ENCODE measurements at regions not wholly inside any gene's neighbourhood (a gene's known extent, or its start where the extent isn't known, plus 50 kb on each side); places are given as distances from the start of the nearest gene placed in this dataset.

DNA sequence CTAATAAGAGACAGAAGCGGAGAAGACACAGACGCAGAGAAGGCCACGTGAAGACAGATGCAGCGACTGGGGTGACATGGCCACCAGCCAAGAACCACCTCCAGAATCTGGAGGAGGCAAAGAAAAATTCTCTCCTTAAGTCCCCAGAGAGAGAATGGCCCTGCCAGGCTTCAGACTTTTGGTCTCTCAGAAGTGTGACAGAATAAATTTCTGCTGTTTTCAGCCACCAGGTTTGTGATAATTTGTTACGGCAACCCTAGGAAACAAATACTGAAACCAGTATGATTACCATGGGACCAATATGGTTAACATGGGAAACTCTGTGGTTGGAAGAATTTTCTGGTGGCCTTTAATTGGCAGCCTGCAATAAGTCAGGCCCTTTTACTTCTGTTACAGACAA is 63.9 kb upstream of the DOCK9 start:
- no peak for DNase-seq (ENCODE audit: low spot score)
- TF ChIP-seq, protein P1, sequence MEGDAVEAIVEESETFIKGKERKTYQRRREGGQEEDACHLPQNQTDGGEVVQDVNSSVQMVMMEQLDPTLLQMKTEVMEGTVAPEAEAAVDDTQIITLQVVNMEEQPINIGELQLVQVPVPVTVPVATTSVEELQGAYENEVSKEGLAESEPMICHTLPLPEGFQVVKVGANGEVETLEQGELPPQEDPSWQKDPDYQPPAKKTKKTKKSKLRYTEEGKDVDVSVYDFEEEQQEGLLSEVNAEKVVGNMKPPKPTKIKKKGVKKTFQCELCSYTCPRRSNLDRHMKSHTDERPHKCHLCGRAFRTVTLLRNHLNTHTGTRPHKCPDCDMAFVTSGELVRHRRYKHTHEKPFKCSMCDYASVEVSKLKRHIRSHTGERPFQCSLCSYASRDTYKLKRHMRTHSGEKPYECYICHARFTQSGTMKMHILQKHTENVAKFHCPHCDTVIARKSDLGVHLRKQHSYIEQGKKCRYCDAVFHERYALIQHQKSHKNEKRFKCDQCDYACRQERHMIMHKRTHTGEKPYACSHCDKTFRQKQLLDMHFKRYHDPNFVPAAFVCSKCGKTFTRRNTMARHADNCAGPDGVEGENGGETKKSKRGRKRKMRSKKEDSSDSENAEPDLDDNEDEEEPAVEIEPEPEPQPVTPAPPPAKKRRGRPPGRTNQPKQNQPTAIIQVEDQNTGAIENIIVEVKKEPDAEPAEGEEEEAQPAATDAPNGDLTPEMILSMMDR (IDR thresholded peaks at IDR 0.05; ENCODE audit: borderline replicate concordance, control extremely low read depth, extremely low read depth, insufficient read depth, missing control alignments): no peak
- in situ Hi-C loops (cut with MboI; ENCODE audit: low sequenced_read_pairs, unreplicated experiment): no loop called here

DNA sequence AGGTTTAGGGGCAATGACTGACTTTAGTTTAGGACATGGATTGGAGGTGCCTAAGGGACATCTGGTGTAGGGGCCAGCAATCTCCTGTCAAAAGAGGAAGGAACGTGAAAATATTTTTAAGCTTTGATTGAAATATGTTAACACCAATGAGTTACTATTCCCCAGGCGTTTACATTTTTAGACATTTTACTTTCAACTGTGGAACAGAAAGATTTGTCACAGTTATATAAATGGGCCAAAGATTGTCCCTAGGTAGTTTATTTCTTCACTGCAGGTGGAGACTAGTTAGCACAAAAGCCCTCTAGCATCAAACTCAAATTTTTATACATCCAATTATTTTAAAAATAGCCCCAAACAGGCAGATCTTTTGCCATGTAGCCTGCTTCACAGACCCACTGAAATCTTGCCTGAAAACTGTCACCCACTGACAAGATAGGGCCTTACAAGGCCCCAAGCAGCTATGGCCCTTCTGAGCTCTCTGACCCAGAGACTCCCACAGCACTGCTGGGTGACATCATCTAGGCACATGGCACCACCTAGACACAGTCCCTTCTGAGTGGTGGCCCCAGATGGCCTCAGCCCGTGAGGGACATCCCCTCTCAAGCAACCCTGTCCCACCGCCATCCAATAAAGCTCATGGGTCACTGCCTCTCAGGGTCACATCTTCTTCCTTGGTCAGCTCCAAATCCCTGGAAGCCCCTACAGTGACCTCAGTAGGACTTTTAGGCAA is 64.8 kb upstream of the DOCK9 start:
- in situ Hi-C loops (cut with MboI; ENCODE audit: low sequenced_read_pairs, unreplicated experiment): no loop called here
- TF ChIP-seq, protein P1 (IDR thresholded peaks at IDR 0.05; ENCODE audit: borderline replicate concordance, control extremely low read depth, extremely low read depth, insufficient read depth, missing control alignments): no peak

DNA sequence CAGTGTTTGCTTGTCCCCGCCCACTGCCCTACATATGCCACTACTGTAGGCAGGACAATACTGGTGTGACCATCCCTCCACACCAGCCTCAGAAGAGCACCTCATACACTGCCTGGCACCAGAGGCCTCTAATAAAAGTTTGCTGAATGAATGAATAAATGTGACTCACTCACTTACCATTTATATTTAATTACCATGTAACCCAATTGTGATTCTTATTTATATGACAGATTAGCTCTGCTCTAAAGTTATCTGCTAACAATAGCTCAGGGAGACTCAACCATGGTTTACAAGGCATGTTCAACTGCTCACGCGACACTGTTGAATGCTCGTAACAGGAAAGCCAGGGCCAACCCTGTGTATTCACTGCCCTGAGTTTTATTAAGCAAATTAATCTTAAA is 66.0 kb upstream of the DOCK9 start:
- no peak for DNase-seq (ENCODE audit: low spot score)
- in situ Hi-C loops (cut with MboI; ENCODE audit: low sequenced_read_pairs, unreplicated experiment): no loop called here
- TF ChIP-seq, protein P1 (IDR thresholded peaks at IDR 0.05; ENCODE audit: borderline replicate concordance, control extremely low read depth, extremely low read depth, insufficient read depth, missing control alignments): no peak

More for the DNA sequence above, 64.8 kb upstream of the DOCK9 start:
- no peak for DNase-seq (ENCODE audit: low spot score)

DNA sequence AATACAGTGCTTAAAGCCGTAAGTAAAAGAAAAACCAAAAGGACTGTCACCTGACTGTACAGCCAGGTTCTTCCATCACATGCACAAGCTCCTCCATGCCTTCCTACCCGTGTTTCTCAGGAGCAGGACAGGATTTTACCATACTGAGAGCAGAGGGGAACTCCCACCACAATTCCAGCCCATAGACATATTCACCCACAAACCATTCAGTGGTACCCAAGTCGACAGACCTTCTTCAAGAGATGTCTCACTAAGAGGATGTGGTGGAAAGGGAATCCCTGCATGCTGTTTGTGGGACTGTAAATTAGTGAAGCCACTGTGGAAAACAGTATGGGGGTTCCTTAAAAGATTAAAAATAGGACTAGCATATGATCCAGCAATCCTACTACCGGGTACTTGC is 66.9 kb upstream of the DOCK9 start:
- TF ChIP-seq, protein P1 (IDR thresholded peaks at IDR 0.05; ENCODE audit: borderline replicate concordance, control extremely low read depth, extremely low read depth, insufficient read depth, missing control alignments): no peak
- in situ Hi-C loops (cut with MboI; ENCODE audit: low sequenced_read_pairs, unreplicated experiment): no loop called here
- no peak for DNase-seq (ENCODE audit: low spot score)

DNA sequence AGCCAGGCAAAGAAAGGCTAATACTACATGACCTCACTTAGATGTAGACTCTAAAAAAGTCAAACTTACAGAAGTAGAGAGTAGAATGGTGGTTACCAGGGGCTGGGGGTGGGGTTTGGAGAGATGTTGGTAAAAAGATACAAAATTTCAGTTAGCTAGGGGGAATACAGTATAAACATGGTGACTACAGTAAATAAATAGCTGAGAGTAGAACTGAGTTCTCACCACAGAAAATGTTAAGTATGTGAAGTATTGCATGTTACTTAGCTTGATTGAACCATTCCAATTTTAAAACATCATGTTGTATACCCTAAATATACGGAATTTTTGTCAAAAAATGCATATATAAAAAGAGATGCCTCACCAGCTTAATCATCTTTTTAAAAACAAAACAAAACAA is 67.5 kb upstream of the DOCK9 start:
- DNase-seq (ENCODE audit: low spot score): no peak
- in situ Hi-C loops (cut with MboI; ENCODE audit: low sequenced_read_pairs, unreplicated experiment): no loop called here
- TF ChIP-seq, protein P1 (IDR thresholded peaks at IDR 0.05; ENCODE audit: borderline replicate concordance, control extremely low read depth, extremely low read depth, insufficient read depth, missing control alignments): no peak

DNA sequence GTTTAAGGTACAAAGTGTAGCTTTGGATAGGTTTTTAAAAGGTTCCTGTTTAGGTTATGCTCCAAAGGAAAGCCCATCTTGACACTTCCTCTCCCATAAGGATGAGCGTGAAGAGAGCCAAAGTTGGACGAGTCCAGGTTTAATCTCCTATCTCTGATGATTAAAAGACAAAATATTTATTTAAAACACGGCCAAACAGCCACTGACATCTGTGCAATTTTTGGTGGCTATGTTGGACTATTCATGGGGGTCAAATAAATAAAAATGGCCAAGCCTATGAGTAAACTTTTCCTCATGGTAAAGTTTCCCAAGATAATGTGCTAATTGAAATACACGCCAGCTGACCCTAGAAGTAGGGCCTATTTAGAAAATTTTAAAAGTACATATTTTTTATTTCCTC is 69.0 kb upstream of the DOCK9 start:
- TF ChIP-seq, protein P1 (IDR thresholded peaks at IDR 0.05; ENCODE audit: borderline replicate concordance, control extremely low read depth, extremely low read depth, insufficient read depth, missing control alignments): no peak

More for the DNA sequence above, 69.0 kb upstream of the DOCK9 start:
- no peak for DNase-seq (ENCODE audit: low spot score)
- in situ Hi-C loops (cut with MboI; ENCODE audit: low sequenced_read_pairs, unreplicated experiment): no loop called here

All from GM13976 (cell line).